ENCODE measurements at regions not wholly inside any gene's neighbourhood (a gene's known extent, or its start where the extent isn't known, plus 50 kb on each side); places are given as distances from the start of the nearest gene placed in this dataset.

GRCh38 chr2:67936969-67937368, 125.8 kb downstream of the C1D start:
- DNase-seq = no peak

- DNase-seq = no peak
Observed at GRCh38 chr2:67938053-67938452, 124.8 kb downstream of the C1D start.

GRCh38 chr2:67945056-67945455, 117.7 kb downstream of the C1D start:
- no peak for DNase-seq

- DNase-seq = no peak
Observed at GRCh38 chr2:67945940-67946339, 116.9 kb downstream of the C1D start.

GRCh38 chr2:67948057-67948456, 114.7 kb downstream of the C1D start:
- no peak for DNase-seq

- DNase-seq = no peak
Observed at GRCh38 chr2:67948506-67948905, 114.3 kb downstream of the C1D start.

GRCh38 chr2:67950018-67950417, 112.8 kb downstream of the C1D start:
- no peak for DNase-seq

GRCh38 chr2:67950919-67951318, 111.9 kb downstream of the C1D start:
- no peak for DNase-seq

- DNase-seq = no peak
Observed at GRCh38 chr2:67952066-67952465, 110.7 kb downstream of the C1D start.

- no peak for DNase-seq
Observed at GRCh38 chr2:67954093-67954748, 108.6 kb downstream of the C1D start.

- no peak for DNase-seq
Observed at GRCh38 chr2:67955748-67956603, 106.8 kb downstream of the C1D start.

- DNase-seq = no peak
Observed at GRCh38 chr2:67965246-67965645, 97.6 kb downstream of the C1D start.

GRCh38 chr2:67970071-67970470, 92.7 kb downstream of the C1D start:
- no peak for DNase-seq

- DNase-seq = no peak
Observed at GRCh38 chr2:67970542-67970941, 92.3 kb downstream of the C1D start.

- DNase-seq = no peak
Observed at GRCh38 chr2:67974559-67975430, 88.0 kb downstream of the C1D start.

GRCh38 chr2:67977464-67977863, 85.3 kb downstream of the C1D start:
- DNase-seq = no peak

- DNase-seq = no peak
Observed at GRCh38 chr2:67982956-67983355, 79.8 kb downstream of the C1D start.

- no peak for DNase-seq
Observed at GRCh38 chr2:67984600-67984999, 78.2 kb downstream of the C1D start.

GRCh38 chr2:67985586-67985985, 77.2 kb downstream of the C1D start:
- DNase-seq = no peak

GRCh38 chr2:67986258-67986657, 76.5 kb downstream of the C1D start:
- no peak for DNase-seq

Data from islet precursor cell (in vitro differentiated cells).